ENCODE measurements at regions not wholly inside any gene's neighbourhood (a gene's known extent, or its start where the extent isn't known, plus 50 kb on each side); places are given as distances from the start of the nearest gene placed in this dataset.
"Not testable (repeated sequence)": the region's sequence is repeated elsewhere in the genome, so short reads cannot be mapped to it uniquely, and the experiment has no call there.

- DNase-seq: no peak
These were observed 250.4 kb upstream of the ST8SIA4 start for GRCh38 chr5:101153526-101153925.

- DNase-seq: no peak
These were observed 240.4 kb upstream of the ST8SIA4 start for GRCh38 chr5:101143526-101143925.

- no peak for DNase-seq
These were observed 239.0 kb upstream of the ST8SIA4 start for GRCh38 chr5:101142102-101142501.

GRCh38 chr5:101136454-101136853, 233.4 kb upstream of the ST8SIA4 start:
- no peak for DNase-seq

GRCh38 chr5:101123363-101123762, 220.3 kb upstream of the ST8SIA4 start:
- no peak for DNase-seq

GRCh38 chr5:101112645-101113044, 209.6 kb upstream of the ST8SIA4 start:
- no peak for DNase-seq

- DNase-seq: no peak
These were observed 200.8 kb upstream of the ST8SIA4 start for GRCh38 chr5:101103874-101104273.

GRCh38 chr5:101102506-101102905, 199.4 kb upstream of the ST8SIA4 start:
- DNase-seq: no peak

- no peak for DNase-seq
These were observed 188.8 kb upstream of the ST8SIA4 start for GRCh38 chr5:101091902-101092301.

- DNase-seq: no peak
These were observed 181.3 kb upstream of the ST8SIA4 start for GRCh38 chr5:101084353-101084752.

GRCh38 chr5:101080462-101081240, 177.6 kb upstream of the ST8SIA4 start:
- no peak for DNase-seq

GRCh38 chr5:101068298-101068697, 165.2 kb upstream of the ST8SIA4 start:
- DNase-seq: no peak

GRCh38 chr5:101067429-101067828, 164.3 kb upstream of the ST8SIA4 start:
- DNase-seq: no peak

GRCh38 chr5:101062902-101063301, 159.8 kb upstream of the ST8SIA4 start:
- DNase-seq: no peak

GRCh38 chr5:101047181-101047580, 144.1 kb upstream of the ST8SIA4 start:
- DNase-seq: no peak

GRCh38 chr5:101045689-101046088, 142.6 kb upstream of the ST8SIA4 start:
- DNase-seq: no peak

GRCh38 chr5:101040002-101040401, 136.9 kb upstream of the ST8SIA4 start:
- DNase-seq: not testable (repeated sequence)

GRCh38 chr5:101036778-101037177, 133.7 kb upstream of the ST8SIA4 start:
- no peak for DNase-seq

- DNase-seq: no peak
These were observed 132.3 kb upstream of the ST8SIA4 start for GRCh38 chr5:101035425-101035824.

GRCh38 chr5:101024299-101024698, 121.2 kb upstream of the ST8SIA4 start:
- no peak for DNase-seq

GRCh38 chr5:101018299-101018698, 115.2 kb upstream of the ST8SIA4 start:
- DNase-seq: no peak

GRCh38 chr5:101012880-101013279, 109.8 kb upstream of the ST8SIA4 start:
- no peak for DNase-seq

- no peak for DNase-seq
These were observed 106.9 kb upstream of the ST8SIA4 start for GRCh38 chr5:101009758-101010519.

- no peak for DNase-seq
These were observed 89.3 kb upstream of the ST8SIA4 start for GRCh38 chr5:100992354-100992753.
